ENCODE measurements at regions not wholly inside any gene's neighbourhood (a gene's known extent, or its start where the extent isn't known, plus 50 kb on each side); places are given as distances from the start of the nearest gene placed in this dataset.
"Not testable (repeated sequence)": the region's sequence is repeated elsewhere in the genome, so short reads cannot be mapped to it uniquely, and the experiment has no call there.

DNA sequence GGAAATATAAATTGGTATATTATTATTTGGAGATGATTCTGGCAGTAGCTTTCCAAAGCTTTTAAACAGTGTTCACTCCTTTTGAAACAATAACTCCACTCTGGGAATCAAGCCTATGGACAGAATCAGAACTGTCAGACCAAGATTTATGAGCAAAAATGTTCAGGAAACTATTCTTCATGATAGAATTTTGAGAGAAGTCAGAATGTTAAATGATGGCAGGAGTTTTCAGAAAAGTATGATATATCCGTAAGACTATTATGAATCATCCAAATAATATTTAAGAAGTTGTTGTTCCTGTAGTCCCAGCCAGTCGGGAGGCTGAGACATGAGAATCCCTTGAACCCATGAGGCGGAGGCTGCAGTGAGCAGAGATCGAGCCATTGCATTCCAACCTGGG, 50.5 kb upstream of the ADGRG2 start:
- DNase-seq: no peak

DNA sequence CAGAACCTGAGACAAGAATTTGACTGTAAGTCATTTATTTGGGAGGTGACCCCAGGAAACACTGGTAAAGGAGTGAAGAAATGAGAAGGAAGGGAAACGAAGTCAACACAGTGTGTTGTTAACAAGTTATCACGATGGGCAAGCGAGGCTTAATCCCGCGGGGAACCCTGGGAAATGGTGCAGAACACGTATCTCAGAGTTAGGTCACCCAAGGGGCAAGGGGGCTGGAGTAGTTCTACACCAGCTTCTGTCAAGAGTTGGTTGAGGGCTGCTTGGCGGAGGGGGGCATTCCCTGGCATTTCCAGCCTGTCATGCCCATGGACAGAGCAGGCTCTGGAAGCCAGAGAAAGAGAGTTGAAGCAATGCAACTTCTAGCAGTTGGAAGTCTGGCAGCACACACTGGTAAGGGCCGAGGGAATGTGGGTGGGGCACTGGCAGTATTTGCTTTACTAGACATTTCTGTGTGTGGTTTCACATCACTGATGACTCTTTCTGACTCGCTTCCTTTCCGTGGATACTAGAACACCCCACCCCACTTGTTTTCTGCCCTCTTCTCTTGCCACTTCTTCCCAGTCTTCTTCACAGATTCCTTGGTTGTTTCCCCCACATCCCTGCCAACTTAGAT, 52.2 kb upstream of the ADGRG2 start:
- peak; percentile 62 for DNase-seq

GRCh38 chrX:19176901-19177630, 54.8 kb upstream of the ADGRG2 start:
- DNase-seq: no peak

GRCh38 chrX:19177721-19178120, 55.5 kb upstream of the ADGRG2 start:
- DNase-seq: no peak

- DNase-seq: no peak
These were observed 56.1 kb upstream of the ADGRG2 start for GRCh38 chrX:19178402-19178801.

- DNase-seq: no peak
These were observed 57.1 kb upstream of the ADGRG2 start for GRCh38 chrX:19179389-19179788.

- DNase-seq: no peak
These were observed 59.1 kb upstream of the ADGRG2 start for GRCh38 chrX:19181345-19181744.

DNA sequence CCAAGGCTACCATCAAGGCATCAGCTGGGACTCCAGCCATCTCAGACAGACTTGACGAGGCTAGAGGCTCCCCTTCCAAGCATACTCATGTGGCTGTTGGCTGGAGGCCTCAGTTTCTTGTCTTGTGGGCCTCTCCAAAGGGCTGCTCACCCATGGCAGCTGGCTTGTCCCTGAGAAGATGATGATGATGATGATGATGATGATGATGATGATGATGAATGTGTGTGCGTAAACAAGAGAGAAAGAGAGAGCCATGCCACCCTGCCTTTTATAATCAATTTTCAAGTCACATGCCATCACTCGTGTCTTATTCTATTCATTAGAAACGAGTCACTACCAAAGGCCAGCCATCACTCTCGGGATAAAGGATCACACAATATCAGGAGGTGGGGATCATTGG, 60.5 kb upstream of the ADGRG2 start:
- no peak for DNase-seq

- DNase-seq: no peak
These were observed 61.7 kb upstream of the ADGRG2 start for GRCh38 chrX:19183761-19184477.

- no peak for DNase-seq
These were observed 66.3 kb upstream of the ADGRG2 start for GRCh38 chrX:19188566-19188965.

GRCh38 chrX:19190902-19191301, 68.6 kb upstream of the ADGRG2 start:
- no peak for DNase-seq

DNA sequence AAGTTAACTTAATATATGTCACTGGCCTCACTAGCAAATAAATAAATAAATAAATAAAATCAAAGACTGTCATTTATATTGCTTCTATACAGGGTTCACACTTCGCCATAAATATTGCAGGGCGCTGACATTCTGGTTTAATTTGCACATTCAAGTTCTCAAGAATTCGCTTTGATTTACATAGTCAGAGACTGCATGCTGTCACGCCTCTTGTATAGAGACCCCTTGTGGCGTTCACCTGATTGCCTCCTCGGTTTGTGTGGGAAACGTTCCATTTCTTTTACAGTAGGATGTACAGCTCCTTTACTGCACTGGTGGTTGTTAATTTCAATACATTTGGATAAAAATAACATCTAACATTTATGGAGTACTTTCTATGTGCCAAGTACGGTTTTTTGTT, 71.3 kb upstream of the ADGRG2 start:
- no peak for DNase-seq

GRCh38 chrX:19194285-19195242, 72.3 kb upstream of the ADGRG2 start:
- DNase-seq: no peak

DNA sequence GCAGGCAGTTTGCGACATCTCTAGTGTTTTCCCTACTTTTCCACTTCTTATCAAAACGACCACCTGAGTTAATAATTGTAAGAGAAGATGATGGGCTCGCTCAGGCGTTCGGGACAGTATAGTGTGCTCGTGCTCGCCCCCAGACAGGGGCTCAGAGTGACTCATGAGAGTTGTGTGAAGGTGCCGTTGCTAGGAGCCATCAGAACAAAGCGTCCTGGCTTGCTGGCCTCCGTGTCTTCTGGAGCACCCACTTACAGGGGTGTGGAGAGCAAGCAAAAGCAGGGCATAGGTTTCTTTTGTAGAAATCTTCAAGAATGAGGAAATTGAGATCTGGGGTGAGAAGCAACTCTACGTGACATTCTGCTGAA, 73.0 kb upstream of the ADGRG2 start:
- DNase-seq: no peak

DNA sequence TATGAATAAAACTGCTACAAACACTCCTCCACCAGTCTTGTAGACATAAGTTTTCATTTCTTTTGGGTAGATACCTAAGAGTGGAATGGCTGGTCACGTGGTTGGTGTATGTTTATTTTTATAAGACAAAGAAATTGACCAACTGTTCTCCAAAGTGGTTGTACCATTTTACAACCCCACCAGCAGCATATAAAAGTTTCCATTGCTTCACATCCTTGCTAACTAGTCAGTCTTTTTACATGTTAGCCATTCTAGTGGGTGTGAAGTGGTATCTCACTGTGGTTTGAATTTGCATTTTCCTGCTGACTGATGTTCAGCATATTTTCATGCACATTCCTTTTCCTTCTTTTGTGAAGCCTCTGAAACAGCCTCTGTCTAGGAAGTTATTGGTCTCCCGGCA, 76.2 kb upstream of the ADGRG2 start:
- no peak for DNase-seq

DNA sequence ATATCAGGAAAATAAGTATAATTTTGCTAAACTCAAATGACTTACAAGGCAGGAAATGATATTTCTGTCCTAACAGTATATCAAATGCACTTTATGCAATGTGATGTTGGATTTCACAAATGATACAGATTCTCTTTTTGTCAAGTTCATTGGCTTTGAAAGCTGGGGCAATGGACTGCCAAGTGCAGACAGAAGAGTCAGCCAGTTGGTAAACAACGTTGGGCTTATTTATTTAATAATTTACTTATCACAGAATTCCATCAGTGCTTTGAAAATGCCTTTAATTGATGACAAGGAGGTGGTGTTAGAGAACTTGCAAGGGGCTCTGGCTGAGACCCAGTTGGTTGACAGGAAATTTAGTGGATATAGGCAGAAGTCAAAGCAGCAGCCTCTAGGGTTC, 79.9 kb upstream of the ADGRG2 start:
- no peak for DNase-seq

DNA sequence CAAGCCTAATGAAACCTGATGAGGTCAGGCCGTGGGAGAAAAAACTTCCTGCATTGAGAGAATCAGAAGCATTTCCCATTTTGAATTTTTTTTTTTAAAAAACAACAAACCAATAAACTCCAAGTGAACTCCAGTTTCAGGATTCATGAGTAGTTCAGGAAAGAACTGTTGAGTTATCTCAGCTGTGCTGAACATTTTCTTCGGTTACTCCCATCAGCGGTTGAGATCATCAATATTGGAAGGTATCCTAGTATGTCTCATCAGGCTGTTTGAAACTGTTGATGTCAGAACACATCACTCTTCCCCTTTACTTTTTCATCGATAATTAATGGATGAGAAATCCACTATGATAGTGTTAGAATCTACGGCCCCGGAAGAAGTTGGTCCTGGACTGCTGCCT, 82.4 kb upstream of the ADGRG2 start:
- DNase-seq: no peak

- no peak for DNase-seq
These were observed 89.8 kb upstream of the ADGRG2 start for GRCh38 chrX:19212037-19212436.

- no peak for DNase-seq
These were observed 91.4 kb upstream of the ADGRG2 start for GRCh38 chrX:19213610-19214152.

DNA sequence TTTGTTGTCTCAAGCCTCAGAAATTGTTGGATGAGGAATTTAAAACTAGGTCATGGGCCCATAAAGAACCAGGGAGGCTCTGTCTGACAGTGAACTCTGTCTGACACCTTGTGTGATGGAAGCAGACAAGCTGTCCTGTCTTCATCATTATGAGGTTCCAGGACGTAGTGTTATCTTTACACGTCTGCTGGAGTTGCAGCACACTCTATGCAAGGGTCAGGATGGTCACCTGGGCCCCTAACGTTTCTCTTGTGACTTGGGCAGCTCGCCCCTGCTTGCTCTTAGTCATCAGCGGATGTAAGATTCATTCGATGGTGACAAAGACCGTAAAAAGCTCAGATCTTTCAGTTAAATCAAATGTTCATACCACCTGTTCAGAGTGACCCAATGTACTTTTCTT, 92.0 kb upstream of the ADGRG2 start:
- no peak for DNase-seq

DNA sequence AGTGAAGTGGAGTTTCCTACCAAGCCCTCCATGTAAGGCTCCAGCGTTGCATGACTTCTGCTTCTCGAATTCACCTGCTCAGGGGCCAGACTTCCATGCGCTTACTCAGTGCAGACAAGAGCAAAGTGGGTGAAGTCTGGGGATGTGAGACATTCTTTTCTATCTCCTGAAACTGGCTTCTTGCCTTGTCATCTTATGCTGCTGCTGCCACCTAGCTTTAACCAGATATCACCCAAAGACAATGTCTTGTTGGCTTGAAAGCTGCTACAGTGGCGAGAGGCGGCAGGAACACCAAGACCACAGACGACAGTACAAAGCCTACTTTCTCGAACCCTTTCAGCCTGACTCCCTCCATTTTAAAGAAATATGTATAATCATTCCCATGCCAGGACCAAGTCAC, 103.6 kb upstream of the ADGRG2 start:
- peak; percentile 2 for DNase-seq

DNA sequence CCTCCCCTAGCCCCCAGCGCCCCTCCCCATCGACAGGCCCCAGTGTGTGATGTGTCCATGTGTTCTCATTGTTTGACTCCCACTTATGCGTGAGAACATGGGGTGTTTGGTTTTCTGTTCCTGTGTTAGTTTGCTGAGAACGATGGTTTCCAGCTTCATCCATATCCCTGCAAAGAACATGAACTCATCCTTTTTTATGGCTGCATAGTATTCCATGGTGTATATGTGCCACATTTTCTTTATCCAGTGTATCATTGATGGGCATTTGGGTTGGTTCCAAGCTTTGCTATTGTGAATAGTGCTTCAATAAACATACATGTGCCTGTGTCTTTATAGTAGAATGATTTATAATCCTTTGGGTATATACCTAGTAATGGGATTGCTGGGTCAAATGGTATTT, 107.6 kb upstream of the ADGRG2 start:
- DNase-seq: not testable (repeated sequence)

DNA sequence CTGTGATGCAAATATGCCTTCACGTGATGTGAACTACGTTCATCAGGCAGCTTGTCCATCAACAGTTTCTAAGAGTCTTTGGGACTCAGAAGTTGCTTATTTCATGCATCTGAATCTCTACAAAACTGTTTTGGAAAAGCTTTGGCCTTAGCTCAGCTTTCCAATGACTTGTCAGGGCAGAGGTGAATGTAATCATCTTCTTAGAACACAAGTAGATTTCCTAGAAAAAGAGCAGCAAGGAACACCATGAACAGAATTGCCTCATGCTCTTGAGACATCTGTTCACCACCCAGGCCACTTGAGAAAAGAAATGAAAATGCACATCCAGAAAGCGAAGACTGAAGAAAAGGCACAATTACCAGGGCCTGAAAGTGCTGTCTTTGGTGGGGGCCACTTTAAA, 105.8 kb upstream of the PDHA1 start:
- DNase-seq: no peak
